Fibroblast of pulmonary artery (primary cell): ENCODE measurements at regions not wholly inside any gene's neighbourhood (a gene's known extent, or its start where the extent isn't known, plus 50 kb on each side); places are given as distances from the start of the nearest gene placed in this dataset.

Experiments used
- DNase-seq: peaks from one replicate; pipeline ENCODE4 v3.0.0-alpha.2; 2010; ENCODE audit warnings: low read depth
- H3K4me3 ChIP-seq: replicated peaks from 2 replicates; pipeline ENCODE4 v1.5.1; 2011; ENCODE audit warnings: low read depth, mild to moderate bottlenecking, control low read depth, low read length, moderate library complexity
- TF ChIP-seq, protein P1 (sequence below): IDR thresholded peaks from 2 replicates; pipeline ENCODE4 v1.5.1; 2011; ENCODE audit warnings: mild to moderate bottlenecking, control low read depth, low read length, inconsistent platforms; ENCODE audit errors: missing control alignments

DNA sequence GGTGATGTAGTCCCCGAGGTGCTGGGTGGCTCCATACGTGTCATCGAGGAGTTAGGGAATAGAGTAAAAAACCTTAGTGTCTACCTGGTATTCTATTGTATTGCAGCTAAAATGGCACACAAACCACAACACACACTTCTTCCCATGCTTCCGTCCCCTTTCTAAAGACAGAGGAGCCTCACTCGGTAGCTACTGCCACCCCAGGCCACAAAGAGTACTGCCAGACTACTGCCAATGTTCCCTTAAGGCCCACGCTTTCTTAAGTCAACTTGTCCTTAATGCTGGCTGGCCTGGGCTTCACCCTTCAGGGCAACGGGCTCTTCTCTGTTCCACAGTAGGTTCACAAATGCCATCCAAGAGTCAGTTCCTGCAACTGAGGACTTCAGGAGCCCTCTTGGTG lies 673.0 kb downstream of the ELAVL2 start:
- TF ChIP-seq, protein P1, sequence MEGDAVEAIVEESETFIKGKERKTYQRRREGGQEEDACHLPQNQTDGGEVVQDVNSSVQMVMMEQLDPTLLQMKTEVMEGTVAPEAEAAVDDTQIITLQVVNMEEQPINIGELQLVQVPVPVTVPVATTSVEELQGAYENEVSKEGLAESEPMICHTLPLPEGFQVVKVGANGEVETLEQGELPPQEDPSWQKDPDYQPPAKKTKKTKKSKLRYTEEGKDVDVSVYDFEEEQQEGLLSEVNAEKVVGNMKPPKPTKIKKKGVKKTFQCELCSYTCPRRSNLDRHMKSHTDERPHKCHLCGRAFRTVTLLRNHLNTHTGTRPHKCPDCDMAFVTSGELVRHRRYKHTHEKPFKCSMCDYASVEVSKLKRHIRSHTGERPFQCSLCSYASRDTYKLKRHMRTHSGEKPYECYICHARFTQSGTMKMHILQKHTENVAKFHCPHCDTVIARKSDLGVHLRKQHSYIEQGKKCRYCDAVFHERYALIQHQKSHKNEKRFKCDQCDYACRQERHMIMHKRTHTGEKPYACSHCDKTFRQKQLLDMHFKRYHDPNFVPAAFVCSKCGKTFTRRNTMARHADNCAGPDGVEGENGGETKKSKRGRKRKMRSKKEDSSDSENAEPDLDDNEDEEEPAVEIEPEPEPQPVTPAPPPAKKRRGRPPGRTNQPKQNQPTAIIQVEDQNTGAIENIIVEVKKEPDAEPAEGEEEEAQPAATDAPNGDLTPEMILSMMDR: no peak
- no peak overlapping the region for H3K4me3 ChIP-seq
- no peak for DNase-seq

DNA sequence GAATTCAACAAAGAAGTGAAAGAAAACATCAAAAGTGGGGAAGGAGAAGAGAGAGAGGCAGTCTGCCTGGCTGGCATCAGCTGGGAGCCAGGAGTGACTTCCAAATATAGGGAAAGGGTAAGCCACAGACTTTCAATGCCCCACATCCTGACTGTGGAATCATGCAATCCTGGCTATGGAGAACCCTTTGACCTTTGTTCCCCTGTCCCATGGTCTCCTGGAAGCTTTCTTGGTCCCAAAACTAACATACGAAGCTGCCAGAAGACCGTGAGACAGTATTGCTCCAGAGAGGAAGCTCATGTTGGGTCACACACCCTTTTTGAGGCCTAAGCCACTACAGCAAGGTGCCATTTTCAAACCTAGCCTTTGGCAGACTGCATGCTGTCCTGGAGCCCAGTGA lies 665.5 kb downstream of the ELAVL2 start:
- no peak for DNase-seq
- no peak overlapping the region for H3K4me3 ChIP-seq
- TF ChIP-seq, protein P1: no peak

DNA sequence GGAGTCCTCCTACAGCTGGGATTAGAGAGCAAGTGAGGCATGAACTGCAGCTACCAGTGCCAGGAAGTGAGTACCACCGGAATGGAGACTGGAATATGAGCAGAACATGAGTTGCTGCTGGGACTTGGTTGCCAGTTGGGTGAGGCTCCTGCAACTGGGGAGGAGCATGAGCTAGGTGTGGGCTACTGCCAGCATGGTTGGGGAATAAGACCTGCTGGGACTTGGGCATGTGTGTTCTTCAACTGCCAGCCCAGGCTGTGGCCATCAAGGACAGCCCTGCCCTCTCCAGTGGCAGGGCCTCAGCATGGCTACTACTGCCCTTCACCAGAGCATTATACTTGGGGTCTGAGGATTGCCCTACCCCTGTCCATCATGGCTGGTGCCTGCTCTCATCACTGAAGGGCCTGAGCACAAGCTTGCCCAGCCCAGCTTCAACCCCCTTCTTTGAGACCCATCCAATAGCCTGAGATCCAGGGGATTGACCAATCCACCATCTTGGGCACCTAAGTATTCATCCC lies 665.0 kb downstream of the ELAVL2 start:
- DNase-seq: no peak
- H3K4me3 ChIP-seq: no peak overlapping the region

DNA sequence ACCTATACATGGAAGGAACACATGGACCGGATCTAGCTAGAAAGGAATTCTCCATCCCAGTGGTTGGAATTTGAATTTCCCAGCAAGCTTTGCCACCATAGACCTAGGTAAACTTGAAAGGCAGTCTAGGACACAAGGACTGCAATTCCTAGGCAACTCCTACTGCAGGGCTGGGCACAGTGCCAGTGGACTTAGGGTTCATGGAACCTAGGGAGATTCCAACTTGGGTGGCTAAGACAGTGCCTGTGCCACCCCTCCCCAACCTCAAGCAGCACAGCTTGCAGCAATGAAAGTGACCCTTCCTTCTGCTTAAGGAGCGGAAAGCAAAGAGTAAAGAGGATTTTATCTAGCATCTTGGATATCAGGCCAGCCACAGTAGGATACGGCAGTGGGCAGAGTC lies 663.3 kb downstream of the ELAVL2 start:
- H3K4me3 ChIP-seq: no peak overlapping the region
- TF ChIP-seq, protein P1: no peak
- DNase-seq: no peak

More for the DNA sequence above, 665.0 kb downstream of the ELAVL2 start:
- TF ChIP-seq, protein P1: no peak

DNA sequence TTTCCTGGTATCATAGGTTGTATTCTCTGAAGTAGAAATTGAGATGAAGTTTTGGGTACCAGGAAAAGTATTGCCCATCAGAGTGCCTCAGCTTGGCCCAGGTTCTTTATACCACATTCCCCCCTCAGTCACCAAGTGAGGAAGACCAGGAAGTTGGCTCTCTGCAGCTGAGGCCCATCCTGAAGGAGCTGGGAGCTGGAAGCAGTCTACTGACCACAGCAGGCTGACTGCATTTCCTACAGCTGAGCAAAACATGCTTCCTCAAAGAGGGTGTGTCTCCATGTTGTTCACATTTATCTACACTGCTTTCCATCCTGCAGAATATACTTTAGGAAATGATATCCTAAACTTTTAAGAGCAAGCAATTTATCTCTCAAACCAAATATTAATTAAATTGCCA lies 654.6 kb downstream of the ELAVL2 start:
- no peak for DNase-seq
- TF ChIP-seq, protein P1: no peak
- H3K4me3 ChIP-seq: no peak overlapping the region

DNA sequence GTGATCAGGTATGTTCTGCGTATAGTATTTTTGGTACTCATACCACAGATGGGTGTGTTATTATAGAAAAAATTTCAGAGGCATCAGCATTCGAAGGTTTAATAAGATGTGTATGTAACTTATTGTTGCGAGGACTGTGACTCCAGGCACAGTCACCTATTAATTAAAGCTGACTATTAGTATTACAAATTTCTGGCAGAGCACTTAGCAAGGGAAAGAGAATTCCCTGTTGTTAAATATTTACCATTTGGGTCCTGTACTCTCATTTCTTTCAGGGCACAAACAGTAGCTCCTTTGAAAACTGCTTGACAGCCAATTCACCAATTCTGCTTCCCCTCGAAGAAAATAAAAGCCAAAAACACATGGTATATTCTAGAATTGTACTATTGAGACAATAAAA lies 653.8 kb downstream of the ELAVL2 start:
- TF ChIP-seq, protein P1: no peak
- no peak for DNase-seq
- H3K4me3 ChIP-seq: no peak overlapping the region

DNA sequence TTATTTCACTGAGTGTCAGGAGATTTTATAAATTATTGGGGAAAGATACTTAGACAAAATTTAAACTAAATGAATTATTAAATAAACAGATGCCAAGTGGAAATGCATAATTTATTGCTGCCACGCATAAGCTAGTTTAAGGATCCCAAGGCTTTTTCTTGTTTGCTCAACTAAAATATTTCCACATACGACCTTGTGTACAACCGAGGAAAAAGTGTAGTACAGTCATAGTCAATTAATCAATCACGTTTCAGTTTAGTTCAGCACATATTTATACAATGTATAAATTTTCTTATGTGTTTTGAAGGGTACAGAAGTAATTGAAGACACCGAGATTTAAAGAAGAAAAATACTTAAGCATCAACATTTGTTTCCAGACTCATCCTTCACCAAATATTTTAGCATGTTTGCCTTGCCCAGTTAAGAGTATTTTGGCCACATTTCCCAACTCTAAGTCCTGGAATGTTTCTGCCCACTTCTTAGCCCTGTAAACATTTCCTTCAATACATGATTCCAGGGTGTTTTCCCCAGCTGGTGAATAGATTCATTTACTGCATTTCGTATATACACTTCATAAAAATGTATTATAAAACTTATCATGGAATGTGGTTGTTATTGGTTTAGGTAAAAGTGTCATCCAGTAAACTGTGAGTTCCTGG lies 652.9 kb downstream of the ELAVL2 start:
- TF ChIP-seq, protein P1: no peak
- H3K4me3 ChIP-seq: no peak overlapping the region
- no peak for DNase-seq
